GM18861 (cell line): ENCODE measurements at regions not wholly inside any gene's neighbourhood (a gene's known extent, or its start where the extent isn't known, plus 50 kb on each side); places are given as distances from the start of the nearest gene placed in this dataset.

Experiments
- ATAC-seq: cut with Tn5 transposase; IDR thresholded peaks from one replicate; pipeline ENCODE4 v1.9.1; 2021; ENCODE audit not compliant: unreplicated experiment

DNA sequence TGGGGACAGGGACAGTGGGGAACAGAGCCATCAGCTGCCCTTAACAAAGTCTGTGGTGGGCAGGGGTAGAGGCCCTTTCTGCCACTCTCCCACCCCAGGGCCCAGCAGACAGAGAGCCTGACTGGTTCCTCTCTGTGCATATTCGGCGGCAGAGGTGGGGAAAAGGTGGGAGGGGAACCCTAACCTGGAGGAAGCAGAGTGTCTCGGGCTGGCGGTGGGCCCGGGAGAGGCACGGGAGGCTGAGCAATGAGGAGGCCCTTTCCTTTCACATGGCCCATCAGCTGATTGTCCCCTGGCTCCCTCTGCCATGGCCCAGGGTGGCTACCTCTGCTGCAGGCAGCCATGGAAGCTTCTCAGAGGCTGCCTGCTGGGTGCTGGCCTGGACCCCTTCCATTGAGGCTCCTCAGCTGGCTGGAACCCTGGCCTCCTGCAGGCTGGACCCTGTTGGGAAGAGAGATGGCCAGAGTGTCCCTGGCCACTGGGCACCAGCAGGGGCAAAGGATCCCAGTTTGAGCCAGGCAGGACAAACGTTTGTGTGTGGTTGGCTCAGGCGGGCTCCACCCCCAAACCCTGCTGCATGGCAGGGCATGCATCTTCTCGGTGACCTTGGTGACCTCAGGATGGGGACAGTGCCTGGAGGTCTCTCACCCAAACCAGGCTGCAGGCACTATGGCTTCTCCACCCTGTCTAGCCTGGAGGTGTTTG is 202.8 kb upstream of the ZNF536 start:
- ATAC-seq, result no peak

DNA sequence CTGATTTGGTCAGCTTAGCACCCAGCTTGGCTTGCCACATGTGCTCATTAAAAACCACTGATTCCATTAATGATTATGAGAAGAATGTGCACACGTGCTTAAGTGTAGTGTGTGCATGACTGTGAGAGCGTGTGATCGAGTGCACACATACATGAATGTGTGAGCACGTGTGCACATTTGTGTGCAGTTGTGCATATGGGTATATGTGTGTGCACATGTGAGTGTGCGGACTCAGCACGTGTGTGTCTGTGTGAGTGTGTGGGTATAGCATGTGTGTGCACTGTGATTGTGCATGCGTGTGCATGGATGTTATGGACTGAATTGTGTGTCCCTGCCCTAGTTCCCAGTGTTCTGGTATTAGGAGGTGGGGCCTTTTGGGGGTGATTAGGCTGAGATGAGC is 202.1 kb upstream of the ZNF536 start:
- no peak for ATAC-seq

DNA sequence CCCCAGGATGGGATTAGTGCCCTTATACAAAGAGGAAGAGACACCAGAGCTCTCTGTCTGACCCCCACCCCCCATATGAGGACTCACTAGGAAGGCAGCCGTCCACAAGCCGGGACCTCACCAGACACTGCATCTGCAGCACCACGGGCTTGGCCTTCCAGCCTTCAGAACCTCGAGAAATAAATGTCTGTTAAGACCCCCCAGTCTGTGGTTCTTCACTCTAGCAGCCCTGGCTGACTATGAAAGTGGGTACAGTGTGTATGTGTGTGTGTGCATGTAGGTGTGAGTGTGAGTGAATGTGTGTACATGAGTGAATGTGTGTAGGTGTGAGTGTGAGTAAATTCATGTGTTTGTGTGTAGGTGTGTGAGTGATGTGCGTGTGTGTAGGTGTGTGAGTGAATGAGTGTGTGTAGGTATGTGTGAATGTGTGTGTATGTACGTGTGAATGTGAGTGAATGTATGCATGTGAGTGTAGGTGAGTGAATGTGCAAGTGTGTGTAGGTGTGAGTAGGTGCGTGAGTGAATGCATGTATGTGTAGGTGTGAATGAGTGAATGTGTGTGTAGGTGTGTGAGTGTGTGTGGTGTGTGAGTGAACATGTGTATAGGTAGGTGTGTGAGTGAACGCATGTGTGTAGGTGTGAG is 201.6 kb upstream of the ZNF536 start:
- ATAC-seq, result no peak

DNA sequence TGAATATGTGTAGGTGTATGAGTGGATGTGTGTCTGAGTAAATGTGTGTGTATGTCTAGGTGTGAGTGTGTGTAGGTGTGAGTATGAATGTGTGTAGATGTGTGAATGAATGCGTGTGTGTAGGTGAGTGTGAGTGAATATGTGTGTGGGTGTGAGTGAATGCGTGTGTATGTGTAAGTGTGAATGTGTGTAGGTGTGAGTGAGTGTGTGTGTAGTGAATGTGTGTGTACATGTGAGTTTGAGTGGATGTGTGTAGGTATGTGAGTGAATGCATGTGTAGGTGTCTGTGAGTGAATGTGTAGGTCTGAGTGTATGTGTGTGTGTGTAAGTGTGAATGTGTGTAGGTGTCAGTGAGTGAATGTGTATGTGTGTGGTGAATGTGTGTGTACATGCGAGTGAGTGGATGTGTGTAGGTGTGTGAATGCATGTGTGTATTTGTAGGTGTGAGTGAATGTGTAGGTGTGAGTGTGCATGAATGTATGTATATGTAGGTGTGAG is 201.0 kb upstream of the ZNF536 start:
- no peak for ATAC-seq

DNA sequence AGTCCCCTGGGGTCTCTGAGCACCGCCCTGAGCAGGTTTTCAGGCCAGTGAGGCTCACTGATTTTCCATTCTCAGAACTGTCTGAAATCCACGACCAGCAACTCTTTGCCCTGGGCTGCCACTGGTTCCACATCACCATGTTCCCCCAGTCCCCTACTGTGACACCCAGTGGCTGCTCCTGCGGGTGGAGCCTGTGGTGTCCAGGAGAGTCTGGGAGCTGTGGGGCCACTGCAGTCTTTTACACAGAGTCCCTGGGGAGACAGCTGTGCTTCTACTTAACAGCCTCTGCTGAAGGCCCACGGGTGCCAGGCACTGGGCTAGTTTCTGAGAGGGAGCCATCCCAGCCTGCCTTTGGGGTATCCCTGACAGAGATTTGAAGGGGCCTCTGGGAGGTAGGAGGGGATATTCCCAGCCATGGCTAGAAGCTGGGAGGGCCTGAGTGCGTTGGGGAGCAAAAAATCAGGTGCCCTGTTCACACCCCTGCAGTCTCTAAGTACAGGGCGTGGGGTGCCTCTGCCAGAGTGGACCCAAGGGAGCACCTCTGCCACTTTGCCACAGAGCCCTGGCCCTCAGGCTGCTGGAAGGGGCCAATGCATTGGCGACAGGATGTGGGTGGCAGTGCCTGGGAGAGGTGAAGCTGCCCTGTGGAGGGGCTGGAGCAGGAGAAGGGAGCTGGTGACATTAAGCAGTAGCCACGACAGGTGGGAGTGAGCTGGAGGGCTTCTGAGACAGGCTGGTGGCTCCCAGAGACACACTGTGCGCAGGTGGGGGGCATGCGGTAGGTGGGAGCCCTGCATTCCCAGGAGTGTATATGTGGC is 200.2 kb upstream of the ZNF536 start:
- no peak for ATAC-seq

DNA sequence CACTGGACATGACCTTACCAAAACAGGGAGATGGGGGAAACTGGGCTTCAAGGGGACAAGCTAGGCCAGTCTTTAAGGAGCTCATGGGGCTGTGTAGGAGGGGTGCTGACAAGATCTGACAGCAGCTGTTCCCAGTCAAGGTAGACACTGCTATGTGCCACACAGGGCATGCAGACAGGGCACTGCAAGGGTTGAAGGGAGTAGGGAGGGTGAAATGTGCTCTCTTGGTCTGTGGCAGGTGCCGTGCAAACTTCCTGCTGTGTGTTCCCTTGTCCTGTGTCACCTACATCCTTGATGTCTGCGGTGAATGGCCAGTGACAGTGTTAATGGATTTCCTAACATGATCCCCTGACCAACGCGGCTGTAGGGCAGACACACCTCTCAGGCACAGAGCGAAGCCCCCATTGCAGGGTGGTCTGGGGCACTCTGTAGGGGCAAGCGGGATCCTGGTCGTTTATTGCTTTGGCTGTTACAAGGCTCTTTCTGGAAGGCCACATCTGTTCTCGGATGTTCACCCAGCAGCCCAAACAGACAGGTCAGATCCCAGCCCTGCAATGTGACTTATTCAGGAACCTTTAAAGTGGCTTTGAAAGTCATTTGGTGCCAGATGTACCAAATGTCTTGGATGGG is 199.5 kb upstream of the ZNF536 start:
- no peak for ATAC-seq

DNA sequence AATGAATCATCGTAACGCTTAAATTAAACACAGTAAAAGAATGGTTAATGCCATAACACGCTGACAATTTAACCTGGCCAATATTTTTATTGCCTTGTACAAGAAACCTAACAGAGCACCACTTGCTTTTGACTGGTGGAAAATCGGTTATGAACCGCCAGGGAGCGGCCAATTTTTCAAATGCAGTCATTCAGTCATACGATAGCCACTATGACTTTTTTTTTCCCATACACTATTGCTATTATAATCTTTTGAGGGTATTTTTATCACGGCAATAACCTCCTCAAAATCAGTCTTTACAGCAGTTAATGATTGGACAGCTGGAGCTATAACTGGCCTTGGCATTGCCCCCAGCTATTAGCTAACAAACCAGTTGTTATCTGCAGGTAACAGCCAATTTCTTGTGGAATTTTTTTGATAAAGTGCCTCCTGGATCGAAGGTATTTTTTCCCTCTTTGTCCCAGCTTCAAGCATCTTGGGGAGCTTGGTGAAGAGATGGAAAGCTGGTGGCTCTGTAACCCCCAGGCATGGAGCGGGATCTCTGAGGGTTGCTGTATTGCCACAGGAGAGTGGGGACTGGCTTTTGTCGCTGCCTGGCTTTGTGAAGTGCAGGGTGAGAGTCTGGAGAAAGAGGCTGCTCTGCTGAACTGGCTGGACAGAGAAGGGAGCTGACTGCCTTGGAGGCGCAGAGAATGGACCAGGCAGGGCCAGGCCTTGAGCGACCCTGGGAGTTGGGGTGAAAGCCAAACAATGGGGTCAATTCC is 198.4 kb upstream of the ZNF536 start:
- no peak for ATAC-seq

DNA sequence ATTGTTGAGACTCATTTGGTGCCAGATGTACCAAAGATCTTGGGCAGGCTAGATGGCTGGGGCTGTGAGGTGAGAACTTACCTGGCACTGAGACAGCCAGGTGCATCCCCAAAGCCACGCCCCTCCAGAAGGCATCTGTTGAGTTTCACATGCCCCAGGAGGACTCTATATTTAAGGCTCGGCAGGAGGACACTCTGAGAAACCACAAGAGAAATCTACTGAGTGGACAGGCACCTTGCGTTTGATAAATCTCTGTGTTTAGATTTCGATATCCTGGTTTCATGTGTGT is 197.9 kb upstream of the ZNF536 start:
- no peak for ATAC-seq

DNA sequence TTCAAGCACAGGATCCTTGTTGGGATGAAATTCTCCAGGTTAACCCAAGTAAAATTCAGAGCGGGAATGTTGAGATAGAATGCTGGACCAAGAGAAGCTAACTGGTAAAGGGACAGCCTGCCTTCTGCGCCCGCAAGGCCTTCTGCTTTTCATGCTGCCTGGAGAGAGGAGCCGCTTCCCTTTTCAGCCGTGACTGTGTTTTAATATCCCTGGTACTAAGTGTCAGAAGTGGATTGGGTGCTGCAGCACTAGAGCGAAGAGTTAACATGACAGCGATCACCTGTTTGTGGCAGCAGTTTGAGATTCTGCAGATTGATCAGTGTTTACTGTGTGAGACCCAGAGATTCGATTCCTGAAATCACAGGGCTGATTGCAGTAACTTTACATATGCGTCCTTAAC is 197.4 kb upstream of the ZNF536 start:
- ATAC-seq, result no peak

DNA sequence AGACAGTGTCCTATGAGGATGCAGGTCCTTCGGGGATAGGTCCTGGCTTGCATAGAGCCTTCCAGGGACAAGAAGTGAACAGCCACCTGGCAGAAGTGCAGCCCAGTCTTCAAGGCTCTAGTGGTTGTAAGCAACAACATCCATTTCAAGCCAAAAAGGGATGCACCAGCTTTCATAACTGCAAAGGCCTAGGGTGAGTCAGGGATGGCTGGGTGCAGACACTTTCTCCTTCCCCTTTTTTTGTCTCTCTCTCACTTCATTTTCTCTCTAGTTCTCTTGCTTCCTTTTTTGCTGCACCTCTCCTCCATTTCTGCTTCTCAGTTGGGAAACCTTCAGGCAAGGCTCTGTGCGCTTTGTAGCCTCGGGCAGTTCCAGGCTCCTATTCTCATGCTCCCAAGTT is 196.2 kb upstream of the ZNF536 start:
- ATAC-seq, result no peak

DNA sequence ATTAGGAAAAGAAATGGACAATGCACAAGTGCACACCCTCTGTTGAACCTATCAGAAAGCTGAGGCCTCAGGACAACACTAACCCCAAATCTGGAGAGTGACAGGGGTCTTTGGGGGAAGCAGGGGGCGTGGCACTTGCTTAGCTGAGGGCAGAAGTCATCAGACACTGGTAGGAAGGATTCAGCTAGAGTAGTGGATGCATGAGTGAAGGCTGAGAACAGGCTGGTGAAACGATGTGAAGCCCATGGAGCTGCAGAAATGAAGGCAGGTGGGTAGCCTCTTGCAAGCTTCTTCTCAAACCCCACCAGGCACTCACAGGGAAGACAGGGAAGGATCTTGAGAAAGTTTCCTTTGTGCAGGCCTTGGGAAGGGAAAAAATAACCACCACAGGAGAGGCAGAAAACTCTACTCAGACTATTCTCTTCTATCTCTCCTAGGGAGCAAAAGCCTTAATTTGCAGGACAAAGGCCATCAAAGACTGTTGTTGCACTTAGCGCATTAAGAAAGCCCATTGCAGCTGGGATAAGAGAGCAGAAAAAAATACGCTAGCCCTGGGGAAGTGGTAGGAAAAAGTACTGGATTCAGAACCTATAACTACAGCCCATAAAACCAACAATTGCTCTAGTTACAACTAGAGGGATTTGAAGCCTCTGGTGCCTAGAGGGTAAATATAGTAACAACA is 193.3 kb upstream of the ZNF536 start:
- ATAC-seq, result no peak

DNA sequence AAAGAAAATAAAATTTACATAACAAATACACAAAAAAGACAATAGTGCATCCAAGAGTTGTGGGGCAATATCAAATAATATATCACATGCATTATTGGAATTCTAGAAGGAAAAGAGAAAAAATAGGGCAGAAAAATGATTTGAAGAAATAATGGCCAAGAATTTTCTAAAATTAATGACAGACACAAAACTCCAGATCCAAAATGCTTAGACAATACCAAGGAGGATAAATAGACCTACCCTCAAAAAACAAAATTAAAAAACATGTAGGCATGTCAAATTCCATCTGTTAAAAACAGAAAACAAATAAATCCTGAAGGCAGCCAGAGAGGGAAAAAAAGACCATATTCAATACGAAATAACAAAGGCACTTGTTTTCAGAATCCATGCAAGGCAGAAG is 191.5 kb upstream of the ZNF536 start:
- no peak for ATAC-seq

DNA sequence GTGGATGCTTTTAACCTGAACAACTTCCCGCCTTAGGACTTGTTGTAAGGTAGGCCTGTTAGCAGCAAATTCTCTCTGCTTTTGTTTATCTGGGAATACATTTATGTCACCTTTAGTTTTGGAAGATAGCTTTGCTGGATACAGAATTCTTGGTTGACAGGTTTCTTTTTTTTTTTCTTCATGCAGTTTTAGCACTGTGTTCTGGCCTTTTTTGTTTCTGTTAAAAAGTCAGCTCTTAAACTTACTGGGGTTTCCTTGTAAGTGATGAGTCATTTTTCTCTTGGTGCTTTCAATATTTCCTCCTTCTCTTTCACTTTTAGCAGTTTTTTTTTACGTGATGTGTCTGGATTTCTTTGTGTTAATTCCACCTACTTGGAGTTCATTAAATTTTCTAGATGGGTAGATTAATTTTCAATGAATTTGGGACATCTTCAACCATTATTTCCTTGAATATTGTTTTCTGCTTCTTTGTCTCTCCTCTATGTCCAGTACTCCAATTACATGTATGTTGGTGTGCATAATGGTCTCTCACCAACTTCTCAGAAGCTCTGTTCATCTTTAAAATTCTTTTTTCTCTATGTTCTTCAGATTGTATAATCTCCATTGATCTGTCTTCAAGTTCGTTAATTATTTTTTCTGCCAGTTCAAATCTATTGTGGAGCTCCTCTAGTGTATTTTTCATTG is 188.2 kb upstream of the ZNF536 start:
- no peak for ATAC-seq

DNA sequence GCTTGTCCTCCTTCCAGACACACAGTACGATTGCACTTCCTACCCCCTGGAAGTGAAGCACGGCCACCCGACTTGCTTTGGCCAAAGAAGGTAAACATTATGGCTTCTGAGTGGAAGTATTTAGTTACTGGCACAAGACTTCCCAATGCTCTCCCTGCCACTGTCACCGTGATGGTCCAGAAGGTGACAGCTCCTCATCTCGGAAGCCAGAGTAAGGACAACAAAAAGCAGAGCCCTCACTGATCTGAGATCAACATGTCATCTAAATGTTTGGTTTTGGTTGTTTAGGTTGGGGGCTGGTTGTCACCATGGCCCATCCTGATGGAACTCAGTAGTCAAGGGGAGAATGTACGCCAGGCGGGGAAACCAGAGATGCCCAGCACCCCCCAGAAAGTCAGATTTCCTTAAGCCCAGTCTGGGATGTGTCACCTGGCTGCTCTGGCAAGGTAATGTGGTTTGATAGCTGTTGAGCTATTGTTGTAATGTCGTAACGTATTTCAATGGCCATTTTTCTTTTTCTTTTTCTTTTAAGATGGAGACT is 170.1 kb upstream of the ZNF536 start:
- ATAC-seq, result no peak

DNA sequence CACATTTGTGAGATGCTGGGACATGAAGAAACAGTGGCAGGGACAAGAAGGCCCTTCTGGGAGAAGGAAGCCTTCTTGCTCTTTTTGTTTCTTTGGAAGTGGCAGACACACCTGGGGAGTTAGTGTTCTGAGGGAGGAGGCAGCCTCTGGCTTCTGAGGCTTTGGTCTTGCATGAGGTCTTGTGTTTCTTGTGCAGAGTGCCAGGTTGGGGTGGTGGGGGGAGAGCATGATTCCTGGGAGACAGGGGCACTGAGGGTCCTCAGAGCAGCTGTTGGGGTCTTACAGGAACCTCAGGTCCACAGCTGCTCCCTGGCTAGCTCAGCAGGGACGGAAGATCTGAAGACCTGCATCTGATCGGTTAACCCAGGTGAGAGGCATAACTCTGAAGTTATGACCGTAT is 167.5 kb upstream of the ZNF536 start:
- ATAC-seq, result no peak

DNA sequence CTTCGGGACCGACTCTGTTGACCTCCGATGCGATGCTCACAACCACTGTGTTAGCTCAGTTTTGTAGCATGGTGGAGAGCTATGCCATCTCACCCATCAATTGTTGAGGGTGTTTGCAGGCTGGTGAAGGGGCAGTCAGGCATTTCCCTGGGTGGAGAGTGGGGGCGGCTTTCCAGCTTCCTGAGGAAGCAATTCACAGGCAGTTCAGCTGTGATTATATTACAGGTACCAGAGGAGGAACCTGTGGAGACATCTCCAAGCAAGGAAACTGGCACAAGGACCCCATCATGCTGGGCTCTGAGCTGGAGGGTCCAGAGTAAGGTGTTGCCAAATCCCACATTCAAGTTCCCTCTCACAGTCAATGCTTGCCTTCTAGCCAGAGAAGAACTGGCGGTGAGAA is 166.0 kb upstream of the ZNF536 start:
- ATAC-seq, result no peak

DNA sequence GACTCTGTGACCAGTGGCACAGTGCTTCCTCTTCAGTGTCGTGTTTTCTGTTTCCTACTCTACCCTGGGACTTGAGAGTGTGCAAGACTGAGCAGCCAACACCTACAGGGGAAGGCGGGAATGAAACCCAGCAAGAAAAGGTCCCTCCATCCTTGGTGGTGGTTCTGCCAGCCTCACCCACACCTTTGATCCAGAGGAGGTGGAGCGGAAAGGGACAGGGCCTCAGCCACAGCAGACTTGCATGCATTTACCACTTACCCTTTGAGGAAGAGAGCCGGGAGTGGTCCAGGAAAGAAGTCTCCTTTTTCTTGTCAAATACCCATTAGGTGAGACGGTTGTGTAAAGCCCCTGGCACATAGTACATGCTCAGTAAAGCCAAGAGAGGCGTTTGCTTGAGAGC is 164.8 kb upstream of the ZNF536 start:
- no peak for ATAC-seq

DNA sequence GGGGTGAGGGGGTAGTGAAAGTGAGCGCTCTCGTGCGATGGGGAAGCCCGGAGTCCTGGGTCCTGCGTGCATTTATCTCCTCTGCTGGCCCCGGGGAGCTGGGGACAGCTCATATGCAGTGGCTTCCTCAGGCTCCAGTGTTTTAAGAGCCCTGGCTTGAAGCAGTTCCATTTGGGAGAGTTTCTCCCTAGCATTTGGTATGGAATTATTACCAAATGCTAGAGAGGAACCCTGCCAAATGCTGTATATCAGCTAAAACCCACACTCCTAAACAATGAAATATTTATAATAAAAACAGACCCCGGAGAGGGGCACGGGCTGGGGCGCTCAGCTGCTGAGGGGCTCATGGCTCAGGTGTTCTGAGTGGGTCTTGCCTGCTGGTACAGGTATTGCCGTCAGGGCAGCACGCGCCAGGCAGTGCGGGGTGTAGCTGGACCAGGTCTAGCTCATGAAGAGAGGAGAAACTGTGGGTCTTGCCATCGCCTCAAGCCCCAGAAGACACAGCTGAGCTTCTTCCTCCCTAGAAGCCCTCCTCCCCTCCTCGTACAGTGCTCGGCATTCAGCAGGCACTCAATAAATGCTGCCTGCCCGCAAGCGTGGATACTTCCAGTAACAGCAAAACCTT is 163.6 kb upstream of the ZNF536 start:
- ATAC-seq, result no peak
